ENCODE measurements at regions not wholly inside any gene's neighbourhood (a gene's known extent, or its start where the extent isn't known, plus 50 kb on each side); places are given as distances from the start of the nearest gene placed in this dataset.

GRCh38 chr5:29037716-29038115 lies 1999.3 kb upstream of the CDH9 start:
- no peak overlapping the region for H3K4me3 ChIP-seq (ENCODE audit: extremely low read depth in 1 of 4, insufficient read depth in 2 of 4, low read depth in 3 of 4, low read length in 4 of 4)
- ChIA-PET POLR2A (ENCODE audit: partially characterized antibody) (no interaction called here), CTCF (ENCODE audit: partially characterized antibody) (interaction anchor here (1.0 kb wide), 1 partner anchor 10 kb away, joined by 3 read pairs; no protein-coding TSS in a partner anchor)
- no peak overlapping the region for H2BK15ac ChIP-seq (ENCODE audit: low read length)
- H3K23me2 ChIP-seq (ENCODE audit: low read depth, low read length) = no peaks in the 10 kb centered on the region; the same call in 1 of the 2 replicates
- H3K4me2 ChIP-seq (ENCODE audit: insufficient read depth in 1 of 2, low read depth in 2 of 2, low read length in 2 of 2) = no peak overlapping the region
- H2BK5ac ChIP-seq (ENCODE audit: low read depth, low read length) = no peak overlapping the region
- WGBS, 2 experiments (ENCODE audit: extremely low coverage in 1 of 2, insufficient coverage in 1 of 2, insufficient read length in 1 of 2, insufficient replicate concordance in 2 of 2, low coverage in 1 of 2, low lambda C conversion rate in 2 of 2, missing lambda C conversion rate in 1 of 2) = 75% methylated on average over 3 of the region's 3 CpGs; no CpG with 5 or more reads in 1 of the 2 experiments
- no peaks in the 10 kb centered on the region for H3K27me3 ChIP-seq (replicated peaks in 1 of 4; ENCODE audit: control insufficient read depth in 3 of 4, extremely low read depth in 1 of 4, insufficient read depth in 3 of 4, low read length in 3 of 4)
- H2BK20ac ChIP-seq (ENCODE audit: low read length) = no peak overlapping the region
- H3K27ac ChIP-seq (ENCODE audit: low read depth, low read length) = no peak overlapping the region
- H3K79me1 ChIP-seq (ENCODE audit: low read depth, low read length) = no peaks in the 10 kb centered on the region
- no peaks in the 10 kb centered on the region for H4K20me1 ChIP-seq (replicated peaks in 1 of 2; ENCODE audit: control insufficient read depth in 1 of 2, insufficient read depth in 2 of 2, low read length in 2 of 2)
- no peak overlapping the region for H2BK12ac ChIP-seq (ENCODE audit: low read depth, low read length)
- H2BK120ac ChIP-seq (replicated peaks; ENCODE audit: low read depth, low read length) = no peak overlapping the region
- FAIRE-seq (no peak), DNase-seq (ENCODE audit: low read depth in 1 of 2, low spot score in 2 of 2) (no peak)
- H2AK5ac ChIP-seq (ENCODE audit: low read depth, low read length) = no peak overlapping the region
- no peak overlapping the region for H4K91ac ChIP-seq (replicated peaks; ENCODE audit: insufficient read length, low read length)
- no peak overlapping the region for H3K4ac ChIP-seq (replicated peaks; ENCODE audit: insufficient read length, low read depth, low read length)
- H3K56ac ChIP-seq (replicated peaks; ENCODE audit: insufficient read length, low read depth, low read length) = no peak overlapping the region
- H3K36me3 ChIP-seq (ENCODE audit: control insufficient read depth in 2 of 4, insufficient read depth in 4 of 4, low read length in 3 of 4) = no peaks in the 10 kb centered on the region
- H3K14ac ChIP-seq (ENCODE audit: insufficient read length) = no peak overlapping the region
- no peak overlapping the region for H3K18ac ChIP-seq (ENCODE audit: extremely low read depth, low read length)
- no peaks in the 10 kb centered on the region for H3K9me3 ChIP-seq (ENCODE audit: insufficient read depth in 2 of 2, low read depth in 1 of 2, low read length in 1 of 2)
- H4K5ac ChIP-seq (ENCODE audit: insufficient read length, low read depth, low read length) = no peak overlapping the region
- no peak overlapping the region for H4K8ac ChIP-seq (ENCODE audit: extremely low read depth, insufficient read depth, low read length)
- H2AFZ ChIP-seq (ENCODE audit: low read length) = no peak overlapping the region
- H3K4me1 ChIP-seq (replicated peaks in 1 of 4; ENCODE audit: control insufficient read depth in 3 of 4, insufficient read depth in 4 of 4, low read length in 3 of 4) = peaks cover 0 to 2% (median 0%) of the 10 kb centered on the region in 4 experiments; a peak in 1 of 7 replicates
- no peaks in the 10 kb centered on the region for H3K79me2 ChIP-seq (ENCODE audit: control insufficient read depth in 1 of 2, insufficient read depth in 2 of 2, low read length in 2 of 2)
- no peak overlapping the region for H3K23ac ChIP-seq (ENCODE audit: insufficient read length)
- H3K9ac ChIP-seq (replicated peaks in 1 of 4; ENCODE audit: extremely low read depth in 1 of 4, low read depth in 3 of 4, low read length in 3 of 4) = no peak overlapping the region
- TF ChIP-seq HDAC6 (IDR thresholded peaks at IDR 0.05; ENCODE audit: low read depth, low read length) (no peak), FOSL1 (IDR thresholded peaks at IDR 0.05; ENCODE audit: insufficient read depth, low read depth, low read length) (no peak), POU5F1 (IDR thresholded peaks at IDR 0.05; ENCODE audit: low read depth, low read length) (no peak), NANOG (IDR thresholded peaks at IDR 0.05; ENCODE audit: insufficient read depth, low read depth, low read length, poor library complexity, severe bottlenecking) (no peak), SUZ12 (IDR thresholded peaks at IDR 0.05; ENCODE audit: low read length) (no peak), SP1 (IDR thresholded peaks at IDR 0.05; ENCODE audit: low read depth, low read length) (no peak), POLR2A (IDR thresholded peaks at IDR 0.05; ENCODE audit: control extremely low read depth in 1 of 2, low read depth in 2 of 2, low read length in 2 of 2) (no peak), BACH1 (IDR thresholded peaks at IDR 0.05; ENCODE audit: low read length) (no peak), JUN (IDR thresholded peaks at IDR 0.05; ENCODE audit: low read depth, low read length) (no peak), MAX (IDR thresholded peaks at IDR 0.05) (no peak), KDM5A (IDR thresholded peaks at IDR 0.05; ENCODE audit: low read length) (no peak), EGR1 (IDR thresholded peaks at IDR 0.05; ENCODE audit: borderline replicate concordance, low read depth, low read length) (no peak), CEBPB (IDR thresholded peaks at IDR 0.05; ENCODE audit: low read depth, low read length) (no peak), HDAC2 (IDR thresholded peaks at IDR 0.05; ENCODE audit: borderline replicate concordance in 1 of 2, low read depth in 2 of 2, low read length in 2 of 2) (no peak), KDM1A (IDR thresholded peaks at IDR 0.05; ENCODE audit: borderline replicate concordance, low read length) (no peak), RBBP5 (IDR thresholded peaks at IDR 0.05; ENCODE audit: borderline replicate concordance, low read depth, low read length) (no peak)

All from H1 (cell line).